ENCODE measurements at regions not wholly inside any gene's neighbourhood (a gene's known extent, or its start where the extent isn't known, plus 50 kb on each side); places are given as distances from the start of the nearest gene placed in this dataset.
"Not testable (repeated sequence)": the region's sequence is repeated elsewhere in the genome, so short reads cannot be mapped to it uniquely, and the experiment has no call there.

GRCh38 chr3:106092792-106093191 lies 224.0 kb upstream of the CBLB start:
- no peaks in the 10 kb centered on the region for H3K4me1 ChIP-seq (ENCODE audit: insufficient read depth, low read length)
- WGBS, result no CpG with 5 or more reads among the region's 2 CpGs
- H3K9me3 ChIP-seq (ENCODE audit: insufficient read depth, low read depth, low read length), result no peaks in the 10 kb centered on the region
- no peaks in the 10 kb centered on the region for H3K36me3 ChIP-seq (ENCODE audit: insufficient read depth, low read length)
- no peak overlapping the region for H3K4me3 ChIP-seq (ENCODE audit: low read length)
- H3K27me3 ChIP-seq (ENCODE audit: insufficient read depth, low read length), result no peaks in the 10 kb centered on the region
- H3K9ac ChIP-seq (ENCODE audit: low read depth, low read length), result no peak overlapping the region
- no peak overlapping the region for H3K27ac ChIP-seq (ENCODE audit: low read depth, low read length)

- 100% methylated on average over 3 of the region's 3 CpGs for WGBS
Measured at GRCh38 chr3:106093616-106094015, 224.8 kb upstream of the CBLB start.

GRCh38 chr3:106097817-106098435 lies 229.1 kb upstream of the CBLB start:
- no peak overlapping the region for H3K27ac ChIP-seq (ENCODE audit: low read depth, low read length)
- WGBS, result 91% methylated on average over 4 of the region's 4 CpGs
- no peaks in the 10 kb centered on the region for H3K4me1 ChIP-seq (ENCODE audit: insufficient read depth, low read length)

More at GRCh38 chr3:106093616-106094015, 224.8 kb upstream of the CBLB start:
- no peak overlapping the region for H3K27ac ChIP-seq (ENCODE audit: low read depth, low read length)
- no peaks in the 10 kb centered on the region for H3K4me1 ChIP-seq (ENCODE audit: insufficient read depth, low read length)
- no peak overlapping the region for H3K4me3 ChIP-seq (ENCODE audit: low read length)
- no peaks in the 10 kb centered on the region for H3K9me3 ChIP-seq (ENCODE audit: insufficient read depth, low read depth, low read length)
- H3K36me3 ChIP-seq (ENCODE audit: insufficient read depth, low read length), result no peaks in the 10 kb centered on the region
- no peak overlapping the region for H3K9ac ChIP-seq (ENCODE audit: low read depth, low read length)
- no peaks in the 10 kb centered on the region for H3K27me3 ChIP-seq (ENCODE audit: insufficient read depth, low read length)

GRCh38 chr3:106103383-106103782 lies 234.6 kb upstream of the CBLB start:
- Histone ChIP-seq H3K36me3 (ENCODE audit: insufficient read depth, low read length) (no peaks in the 10 kb centered on the region), H3K4me1 (ENCODE audit: insufficient read depth, low read length) (no peaks in the 10 kb centered on the region), H3K9me3 (ENCODE audit: insufficient read depth, low read depth, low read length) (no peaks in the 10 kb centered on the region), H3K9ac (ENCODE audit: low read depth, low read length) (no peak overlapping the region), H3K27ac (ENCODE audit: low read depth, low read length) (no peak overlapping the region), H3K27me3 (ENCODE audit: insufficient read depth, low read length) (no peaks in the 10 kb centered on the region), H3K4me3 (ENCODE audit: low read length) (no peak overlapping the region)
- WGBS, result 96% methylated on average over 2 of the region's 2 CpGs

More at GRCh38 chr3:106097817-106098435, 229.1 kb upstream of the CBLB start:
- Histone ChIP-seq H3K27me3 (ENCODE audit: insufficient read depth, low read length) (no peaks in the 10 kb centered on the region), H3K9me3 (ENCODE audit: insufficient read depth, low read depth, low read length) (no peaks in the 10 kb centered on the region), H3K36me3 (ENCODE audit: insufficient read depth, low read length) (no peaks in the 10 kb centered on the region), H3K9ac (ENCODE audit: low read depth, low read length) (no peak overlapping the region), H3K4me3 (ENCODE audit: low read length) (no peak overlapping the region)

- Histone ChIP-seq H3K9me3 (ENCODE audit: insufficient read depth, low read depth, low read length) (no peaks in the 10 kb centered on the region), H3K36me3 (ENCODE audit: insufficient read depth, low read length) (no peaks in the 10 kb centered on the region), H3K27ac (ENCODE audit: low read depth, low read length) (no peak overlapping the region), H3K4me1 (ENCODE audit: insufficient read depth, low read length) (no peaks in the 10 kb centered on the region), H3K27me3 (ENCODE audit: insufficient read depth, low read length) (no peaks in the 10 kb centered on the region), H3K9ac (ENCODE audit: low read depth, low read length) (no peak overlapping the region), H3K4me3 (ENCODE audit: low read length) (no peak overlapping the region)
- 95% methylated on average over 4 of the region's 4 CpGs for WGBS
Measured at GRCh38 chr3:106104078-106104477, 235.3 kb upstream of the CBLB start.

- H3K36me3 ChIP-seq (ENCODE audit: insufficient read depth, low read length), result no peaks in the 10 kb centered on the region
- no peaks in the 10 kb centered on the region for H3K4me1 ChIP-seq (ENCODE audit: insufficient read depth, low read length)
- no peaks in the 10 kb centered on the region for H3K9me3 ChIP-seq (ENCODE audit: insufficient read depth, low read depth, low read length)
- H3K4me3 ChIP-seq (ENCODE audit: low read length), result no peak overlapping the region
- no peaks in the 10 kb centered on the region for H3K27me3 ChIP-seq (ENCODE audit: insufficient read depth, low read length)
- no peak overlapping the region for H3K9ac ChIP-seq (ENCODE audit: low read depth, low read length)
- WGBS, result 100% methylated on average over 2 of the region's 2 CpGs
- H3K27ac ChIP-seq (ENCODE audit: low read depth, low read length), result no peak overlapping the region
Measured at GRCh38 chr3:106108925-106109324, 240.1 kb upstream of the CBLB start.

GRCh38 chr3:106112561-106112960 lies 243.7 kb upstream of the CBLB start:
- H3K36me3 ChIP-seq (ENCODE audit: insufficient read depth, low read length); H3K27ac ChIP-seq (ENCODE audit: low read depth, low read length); H3K27me3 ChIP-seq (ENCODE audit: insufficient read depth, low read length); H3K4me1 ChIP-seq (ENCODE audit: insufficient read depth, low read length); H3K4me3 ChIP-seq (ENCODE audit: low read length); H3K9me3 ChIP-seq (ENCODE audit: insufficient read depth, low read depth, low read length); H3K9ac ChIP-seq (ENCODE audit: low read depth, low read length): not testable (repeated sequence)
- WGBS, result 96% methylated on average over 18 of the region's 26 CpGs

GRCh38 chr3:106113747-106114146 lies 244.9 kb upstream of the CBLB start:
- Histone ChIP-seq H3K9me3 (ENCODE audit: insufficient read depth, low read depth, low read length) (no peaks in the 10 kb centered on the region), H3K4me1 (ENCODE audit: insufficient read depth, low read length) (no peaks in the 10 kb centered on the region), H3K9ac (ENCODE audit: low read depth, low read length) (no peak overlapping the region), H3K27ac (ENCODE audit: low read depth, low read length) (no peak overlapping the region), H3K36me3 (ENCODE audit: insufficient read depth, low read length) (no peaks in the 10 kb centered on the region), H3K4me3 (ENCODE audit: low read length) (no peak overlapping the region), H3K27me3 (ENCODE audit: insufficient read depth, low read length) (no peaks in the 10 kb centered on the region)
- WGBS, result 80% methylated on average over 1 of the region's 1 CpG

- H3K27ac ChIP-seq (ENCODE audit: low read depth, low read length), result no peak overlapping the region
Measured at GRCh38 chr3:106114220-106114619, 245.4 kb upstream of the CBLB start.

GRCh38 chr3:106114848-106115247 lies 246.0 kb upstream of the CBLB start:
- Histone ChIP-seq H3K4me1 (ENCODE audit: insufficient read depth, low read length) (no peaks in the 10 kb centered on the region), H3K4me3 (ENCODE audit: low read length) (no peak overlapping the region), H3K27ac (ENCODE audit: low read depth, low read length) (no peak overlapping the region), H3K9ac (ENCODE audit: low read depth, low read length) (no peak overlapping the region), H3K27me3 (ENCODE audit: insufficient read depth, low read length) (no peaks in the 10 kb centered on the region), H3K9me3 (ENCODE audit: insufficient read depth, low read depth, low read length) (no peaks in the 10 kb centered on the region), H3K36me3 (ENCODE audit: insufficient read depth, low read length) (no peaks in the 10 kb centered on the region)

More at GRCh38 chr3:106114220-106114619, 245.4 kb upstream of the CBLB start:
- Histone ChIP-seq H3K9me3 (ENCODE audit: insufficient read depth, low read depth, low read length) (no peaks in the 10 kb centered on the region), H3K36me3 (ENCODE audit: insufficient read depth, low read length) (no peaks in the 10 kb centered on the region), H3K4me3 (ENCODE audit: low read length) (no peak overlapping the region), H3K4me1 (ENCODE audit: insufficient read depth, low read length) (no peaks in the 10 kb centered on the region), H3K9ac (ENCODE audit: low read depth, low read length) (no peak overlapping the region), H3K27me3 (ENCODE audit: insufficient read depth, low read length) (no peaks in the 10 kb centered on the region)
- WGBS, result 91% methylated on average over 1 of the region's 1 CpG

GRCh38 chr3:106115557-106115956 lies 246.7 kb upstream of the CBLB start:
- no peak overlapping the region for H3K4me3 ChIP-seq (ENCODE audit: low read length)
- H3K9ac ChIP-seq (ENCODE audit: low read depth, low read length), result no peak overlapping the region
- no peak overlapping the region for H3K27ac ChIP-seq (ENCODE audit: low read depth, low read length)
- H3K36me3 ChIP-seq (ENCODE audit: insufficient read depth, low read length), result no peaks in the 10 kb centered on the region
- H3K27me3 ChIP-seq (ENCODE audit: insufficient read depth, low read length), result no peaks in the 10 kb centered on the region
- H3K4me1 ChIP-seq (ENCODE audit: insufficient read depth, low read length), result no peaks in the 10 kb centered on the region
- 98% methylated on average over 2 of the region's 2 CpGs for WGBS
- no peaks in the 10 kb centered on the region for H3K9me3 ChIP-seq (ENCODE audit: insufficient read depth, low read depth, low read length)

All from HUES64 (cell line).